Muscle layer of colon (tissue), 2 donors: ENCODE measurements at regions not wholly inside any gene's neighbourhood (a gene's known extent, or its start where the extent isn't known, plus 50 kb on each side); places are given as distances from the start of the nearest gene placed in this dataset.

ENCODE experiments used
- H3K27ac ChIP-seq: one replicate; pipeline ENCODE4 v1.7.0; 2013; ENCODE audit warnings: low read depth, mild to moderate bottlenecking, low read length, moderate library complexity
- H3K27me3 ChIP-seq, 2 donors: one replicate each; pipeline ENCODE4 v1.7.0; 2013; ENCODE audit warnings: low read length in 2 of 2, mild to moderate bottlenecking in 2 of 2; ENCODE audit not compliant: insufficient read depth in 2 of 2, control insufficient read depth in 1 of 2
- H3K36me3 ChIP-seq: one replicate; pipeline ENCODE4 v1.7.0; 2013; ENCODE audit warnings: mild to moderate bottlenecking, low read length; ENCODE audit not compliant: insufficient read depth
- H3K4me1 ChIP-seq: one replicate; pipeline ENCODE4 v1.7.0; 2013; ENCODE audit warnings: mild to moderate bottlenecking, low read length; ENCODE audit not compliant: insufficient read depth
- H3K4me3 ChIP-seq, 2 donors: one replicate each; pipeline ENCODE4 v1.7.0; 2013; ENCODE audit warnings: low read length in 2 of 2, low read depth in 1 of 2, mild to moderate bottlenecking in 1 of 2, moderate library complexity in 1 of 2
- H3K9ac ChIP-seq: one replicate; pipeline ENCODE4 v1.7.0; 2013; ENCODE audit warnings: low read length
- H3K9me3 ChIP-seq: one replicate; pipeline ENCODE4 v1.7.0; 2013; ENCODE audit warnings: mild to moderate bottlenecking, low read length
- donor health status: abdominal sarcoma.
- donor health status: Adenocarcinoma of cecum.

GRCh38 chr1:208523007-208523406 lies 278.8 kb upstream of the PLXNA2 start:
- Histone ChIP-seq H3K27ac (no peak overlapping the region), H3K36me3 (no peaks in the 10 kb centered on the region), H3K9ac (no peak overlapping the region), H3K4me3 (no peak overlapping the region), H3K4me1 (no peaks in the 10 kb centered on the region), H3K9me3 (no peaks in the 10 kb centered on the region), H3K27me3 (no peaks in the 10 kb centered on the region)

- Histone ChIP-seq H3K4me1 (peaks cover 9% of the 10 kb centered on the region), H3K36me3 (no peaks in the 10 kb centered on the region), H3K9me3 (no peaks in the 10 kb centered on the region), H3K27me3 (no peaks in the 10 kb centered on the region), H3K9ac (no peak overlapping the region), H3K27ac (no peak overlapping the region), H3K4me3 (no peak overlapping the region)
Observed at GRCh38 chr1:208524376-208524775, 280.2 kb upstream of the PLXNA2 start.

- H3K4me1 ChIP-seq = peaks cover 11% of the 10 kb centered on the region
- no peak overlapping the region for H3K4me3 ChIP-seq
- no peaks in the 10 kb centered on the region for H3K27me3 ChIP-seq
- H3K9ac ChIP-seq = no peak overlapping the region
- H3K9me3 ChIP-seq = no peaks in the 10 kb centered on the region
- H3K36me3 ChIP-seq = no peaks in the 10 kb centered on the region
- H3K27ac ChIP-seq = no peak overlapping the region
Observed at GRCh38 chr1:208524925-208525324, 280.7 kb upstream of the PLXNA2 start.

- Histone ChIP-seq H3K27ac (no peak overlapping the region), H3K36me3 (no peaks in the 10 kb centered on the region), H3K27me3 (no peaks in the 10 kb centered on the region), H3K9me3 (no peaks in the 10 kb centered on the region), H3K4me1 (peaks cover 11% of the 10 kb centered on the region), H3K4me3 (no peak overlapping the region), H3K9ac (no peak overlapping the region)
Observed at GRCh38 chr1:208525417-208525816, 281.2 kb upstream of the PLXNA2 start.

- no peak overlapping the region for H3K4me3 ChIP-seq
- no peaks in the 10 kb centered on the region for H3K27me3 ChIP-seq
- H3K4me1 ChIP-seq = peaks cover 11% of the 10 kb centered on the region
- H3K9me3 ChIP-seq = no peaks in the 10 kb centered on the region
- no peak overlapping the region for H3K9ac ChIP-seq
- no peak overlapping the region for H3K27ac ChIP-seq
- H3K36me3 ChIP-seq = no peaks in the 10 kb centered on the region
Observed at GRCh38 chr1:208526613-208527125, 282.5 kb upstream of the PLXNA2 start.

- H3K9me3 ChIP-seq = no peaks in the 10 kb centered on the region
- no peaks in the 10 kb centered on the region for H3K27me3 ChIP-seq
- H3K36me3 ChIP-seq = no peaks in the 10 kb centered on the region
- H3K27ac ChIP-seq = no peak overlapping the region
- no peak overlapping the region for H3K9ac ChIP-seq
- peaks cover 11% of the 10 kb centered on the region for H3K4me1 ChIP-seq
- H3K4me3 ChIP-seq = no peak overlapping the region
Observed at GRCh38 chr1:208527156-208527555, 283.0 kb upstream of the PLXNA2 start.

GRCh38 chr1:208528578-208529240 lies 284.5 kb upstream of the PLXNA2 start:
- Histone ChIP-seq H3K27ac (no peak overlapping the region), H3K27me3 (no peaks in the 10 kb centered on the region), H3K4me1 (peaks cover 11% of the 10 kb centered on the region), H3K9ac (no peak overlapping the region), H3K4me3 (no peak overlapping the region), H3K9me3 (no peaks in the 10 kb centered on the region), H3K36me3 (no peaks in the 10 kb centered on the region)

GRCh38 chr1:208531003-208531750 lies 287.0 kb upstream of the PLXNA2 start:
- H3K27ac ChIP-seq = no peak overlapping the region
- H3K9me3 ChIP-seq = no peaks in the 10 kb centered on the region
- peaks cover 17% of the 10 kb centered on the region for H3K4me1 ChIP-seq
- H3K27me3 ChIP-seq = no peaks in the 10 kb centered on the region
- no peak overlapping the region for H3K9ac ChIP-seq
- no peaks in the 10 kb centered on the region for H3K36me3 ChIP-seq
- no peak overlapping the region for H3K4me3 ChIP-seq

GRCh38 chr1:208533746-208534598 lies 289.8 kb upstream of the PLXNA2 start:
- Histone ChIP-seq H3K36me3 (no peaks in the 10 kb centered on the region), H3K4me3 (no peak overlapping the region), H3K9me3 (no peaks in the 10 kb centered on the region), H3K4me1 (peaks cover 12% of the 10 kb centered on the region), H3K27me3 (no peaks in the 10 kb centered on the region), H3K9ac (no peak overlapping the region), H3K27ac (no peak overlapping the region)

GRCh38 chr1:208534599-208534897 lies 290.4 kb upstream of the PLXNA2 start:
- peaks cover 6% of the 10 kb centered on the region for H3K4me1 ChIP-seq
- no peaks in the 10 kb centered on the region for H3K27me3 ChIP-seq
- H3K9ac ChIP-seq = no peak overlapping the region
- H3K27ac ChIP-seq = no peak overlapping the region
- H3K36me3 ChIP-seq = no peaks in the 10 kb centered on the region
- H3K4me3 ChIP-seq = no peak overlapping the region
- H3K9me3 ChIP-seq = no peaks in the 10 kb centered on the region

GRCh38 chr1:208534979-208535378 lies 290.8 kb upstream of the PLXNA2 start:
- Histone ChIP-seq H3K4me3 (no peak overlapping the region), H3K27me3 (no peaks in the 10 kb centered on the region), H3K4me1 (peaks cover 6% of the 10 kb centered on the region), H3K9me3 (no peaks in the 10 kb centered on the region), H3K27ac (no peak overlapping the region), H3K36me3 (no peaks in the 10 kb centered on the region), H3K9ac (no peak overlapping the region)
